ENCODE measurements at regions not wholly inside any gene's neighbourhood (a gene's known extent, or its start where the extent isn't known, plus 50 kb on each side); places are given as distances from the start of the nearest gene placed in this dataset.

DNA sequence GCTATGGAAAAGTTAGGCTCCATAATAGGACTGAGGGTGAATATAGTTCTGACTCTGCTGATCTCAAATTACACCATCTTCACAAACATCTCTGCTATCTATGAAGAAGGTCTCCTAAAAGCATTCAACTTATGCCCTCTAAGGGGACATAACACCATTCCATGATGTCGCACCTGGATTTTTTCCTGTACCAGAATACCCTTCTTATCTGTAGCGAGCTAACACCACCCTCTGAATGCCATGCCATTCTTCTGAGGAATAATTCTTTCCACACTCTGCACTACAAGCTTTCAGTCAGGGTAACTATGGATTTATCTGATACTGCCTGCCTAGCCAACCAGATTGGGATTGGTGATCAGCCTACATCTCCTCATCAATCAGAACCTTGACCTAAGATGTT lies 203.8 kb downstream of the PTPRC start:
- TF ChIP-seq, protein P1, sequence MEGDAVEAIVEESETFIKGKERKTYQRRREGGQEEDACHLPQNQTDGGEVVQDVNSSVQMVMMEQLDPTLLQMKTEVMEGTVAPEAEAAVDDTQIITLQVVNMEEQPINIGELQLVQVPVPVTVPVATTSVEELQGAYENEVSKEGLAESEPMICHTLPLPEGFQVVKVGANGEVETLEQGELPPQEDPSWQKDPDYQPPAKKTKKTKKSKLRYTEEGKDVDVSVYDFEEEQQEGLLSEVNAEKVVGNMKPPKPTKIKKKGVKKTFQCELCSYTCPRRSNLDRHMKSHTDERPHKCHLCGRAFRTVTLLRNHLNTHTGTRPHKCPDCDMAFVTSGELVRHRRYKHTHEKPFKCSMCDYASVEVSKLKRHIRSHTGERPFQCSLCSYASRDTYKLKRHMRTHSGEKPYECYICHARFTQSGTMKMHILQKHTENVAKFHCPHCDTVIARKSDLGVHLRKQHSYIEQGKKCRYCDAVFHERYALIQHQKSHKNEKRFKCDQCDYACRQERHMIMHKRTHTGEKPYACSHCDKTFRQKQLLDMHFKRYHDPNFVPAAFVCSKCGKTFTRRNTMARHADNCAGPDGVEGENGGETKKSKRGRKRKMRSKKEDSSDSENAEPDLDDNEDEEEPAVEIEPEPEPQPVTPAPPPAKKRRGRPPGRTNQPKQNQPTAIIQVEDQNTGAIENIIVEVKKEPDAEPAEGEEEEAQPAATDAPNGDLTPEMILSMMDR (IDR thresholded peaks at IDR 0.05) = no peak
- TF ChIP-seq POLR2A (IDR thresholded peaks at IDR 0.05) (no peak), POLR2AphosphoS5 (IDR thresholded peaks at IDR 0.05) (no peak)

Measured in upper lobe of left lung (tissue), 4 donors.